GM12865 (cell line): ENCODE measurements at regions not wholly inside any gene's neighbourhood (a gene's known extent, or its start where the extent isn't known, plus 50 kb on each side); places are given as distances from the start of the nearest gene placed in this dataset.
"Not testable (repeated sequence)": the region's sequence is repeated elsewhere in the genome, so short reads cannot be mapped to it uniquely, and the experiment has no call there.

Experiments
- DNase-seq: peaks from one replicate; pipeline ENCODE4 v3.0.0; 2010; ENCODE audit warnings: low read depth
- H3K4me3 ChIP-seq: 2 replicates; pipeline ENCODE4 v1.5.1; 2011; ENCODE audit warnings: mild to moderate bottlenecking, low read depth, low read length, control low read depth
- CTCF ChIP-seq: IDR thresholded peaks from 2 replicates; pipeline ENCODE4 v1.5.1; 2011; ENCODE audit warnings: low read length, control low read depth, low read depth, inconsistent platforms; ENCODE audit not compliant: insufficient read depth; ENCODE audit errors: missing control alignments

- H3K4me3 ChIP-seq, result no peak overlapping the region
- no peak for DNase-seq
- TF ChIP-seq CTCF, result no peak
These were observed 79.6 kb downstream of the UTRN start for GRCh38 chr6:144364782-144365181.

GRCh38 chr6:144365271-144365670 is 80.1 kb downstream of the UTRN start:
- H3K4me3 ChIP-seq, result no peak overlapping the region
- no peak for TF ChIP-seq CTCF
- no peak for DNase-seq

- DNase-seq, result not testable (repeated sequence)
These were observed 84.6 kb downstream of the UTRN start for GRCh38 chr6:144369696-144370095.

GRCh38 chr6:144372116-144372515 is 87.0 kb downstream of the UTRN start:
- no peak for DNase-seq
- H3K4me3 ChIP-seq, result no peak overlapping the region
- no peak for TF ChIP-seq CTCF

More at GRCh38 chr6:144369696-144370095, 84.6 kb downstream of the UTRN start:
- not testable (repeated sequence) for H3K4me3 ChIP-seq

- DNase-seq, result no peak
- TF ChIP-seq CTCF, result no peak
- no peak overlapping the region for H3K4me3 ChIP-seq
These were observed 87.8 kb downstream of the UTRN start for GRCh38 chr6:144372611-144373594.

- DNase-seq, H3K4me3 ChIP-seq: not testable (repeated sequence)
These were observed 89.4 kb downstream of the UTRN start for GRCh38 chr6:144374525-144374924.

- no peak for DNase-seq
- H3K4me3 ChIP-seq, result no peak overlapping the region
- no peak for TF ChIP-seq CTCF
These were observed 92.6 kb downstream of the UTRN start for GRCh38 chr6:144377586-144378210.
